ENCODE measurements at regions not wholly inside any gene's neighbourhood (a gene's known extent, or its start where the extent isn't known, plus 50 kb on each side); places are given as distances from the start of the nearest gene placed in this dataset.

GRCh38 chr5:4197151-4197550 is 601.5 kb downstream of the IRX1 start:
- H3K36me3 ChIP-seq = no peaks in the 10 kb centered on the region
- no peaks in the 10 kb centered on the region for H3K4me1 ChIP-seq (replicated peaks)
- no peak overlapping the region for H3K27ac ChIP-seq
- DNase-seq (ENCODE audit: low spot score) = no peak
- no peaks in the 10 kb centered on the region for H3K9me3 ChIP-seq
- 50% methylated on average over 5 of the region's 5 CpGs for WGBS
- TF ChIP-seq CTCF (IDR thresholded peaks at IDR 0.05) = no peak
- no peak for TF ChIP-seq POLR2A (IDR thresholded peaks at IDR 0.05)
- no peak overlapping the region for H3K4me3 ChIP-seq
- no peaks in the 10 kb centered on the region for H3K27me3 ChIP-seq (replicated peaks; ENCODE audit: insufficient read depth)
- intact Hi-C loops (cut with DNase I) = no loop called here

DNA sequence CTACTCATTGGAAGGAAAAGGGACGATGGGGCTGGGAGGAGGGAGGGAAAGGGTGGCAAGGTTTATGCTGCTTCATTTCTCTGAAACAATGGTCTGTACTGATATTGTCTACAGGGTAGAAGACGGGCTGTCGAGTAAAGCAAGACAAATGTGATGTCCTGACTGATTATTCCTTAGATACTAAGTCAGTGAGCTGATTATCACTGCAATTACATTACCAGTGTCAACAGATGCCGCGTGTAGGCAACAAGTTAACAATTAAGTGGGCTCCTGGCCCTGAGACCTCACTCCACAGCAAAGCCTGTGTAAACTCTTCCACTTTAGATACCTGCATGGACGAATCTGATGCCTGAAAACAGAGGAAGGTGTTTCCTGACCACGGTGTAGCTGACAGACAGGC is 602.8 kb downstream of the IRX1 start:
- Histone ChIP-seq H3K36me3 (no peaks in the 10 kb centered on the region), H3K27ac (no peak overlapping the region), H3K4me3 (no peak overlapping the region), H3K4me1 (replicated peaks) (no peaks in the 10 kb centered on the region), H3K27me3 (replicated peaks; ENCODE audit: insufficient read depth) (no peaks in the 10 kb centered on the region), H3K9me3 (no peaks in the 10 kb centered on the region)
- TF ChIP-seq POLR2A (IDR thresholded peaks at IDR 0.05) (no peak), CTCF (IDR thresholded peaks at IDR 0.05) (no peak), POLR2AphosphoS5 (IDR thresholded peaks at IDR 0.05) (no peak)
- intact Hi-C loops (cut with DNase I) = no loop called here
- 55% methylated on average over 7 of the region's 7 CpGs for WGBS
- no peak for DNase-seq (ENCODE audit: low spot score)

DNA sequence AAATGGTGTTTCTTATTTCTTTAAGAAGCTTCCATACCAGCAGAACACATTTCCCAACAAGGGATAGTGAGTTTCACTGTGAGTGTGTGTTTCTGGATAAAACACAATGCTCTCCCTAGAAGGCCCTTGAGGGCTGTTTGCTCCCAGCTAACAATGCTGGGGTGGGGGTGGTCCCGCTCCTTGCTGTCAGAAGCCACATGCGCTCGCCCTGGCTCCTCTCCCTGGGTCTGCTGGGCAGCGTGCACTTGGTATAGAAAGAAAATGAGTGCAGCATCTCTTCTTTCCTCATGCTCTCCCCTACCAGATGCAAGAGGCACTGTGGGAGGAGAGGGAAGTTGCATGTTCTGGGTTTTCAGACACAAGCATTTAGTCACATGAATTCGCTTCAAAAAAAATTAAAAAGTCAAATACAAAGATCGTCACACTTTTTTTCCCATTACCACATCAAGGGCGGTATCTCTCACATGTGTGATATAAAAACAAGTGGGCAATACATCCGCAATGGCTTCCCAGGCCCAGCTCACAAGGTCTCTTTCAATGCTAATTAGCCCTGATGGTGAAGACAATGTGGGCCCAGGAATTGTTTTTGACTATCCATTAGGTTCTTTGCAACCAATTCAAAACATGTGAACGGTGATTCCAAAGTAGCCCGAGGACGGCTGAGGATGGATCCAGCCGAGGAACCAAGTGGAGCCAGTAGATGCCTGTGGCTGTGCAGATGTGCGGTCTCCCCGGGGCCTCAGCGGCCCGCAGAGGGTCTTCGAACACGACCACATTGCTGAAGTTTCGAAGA is 603.6 kb downstream of the IRX1 start:
- WGBS = 86% methylated on average over 19 of the region's 19 CpGs
- intact Hi-C loops (cut with DNase I) = no loop called here
- no peak for DNase-seq (ENCODE audit: low spot score)
- no peaks in the 10 kb centered on the region for H3K27me3 ChIP-seq (replicated peaks; ENCODE audit: insufficient read depth)
- H3K4me1 ChIP-seq (replicated peaks) = no peaks in the 10 kb centered on the region
- no peak overlapping the region for H3K4me3 ChIP-seq
- no peak overlapping the region for H3K27ac ChIP-seq
- TF ChIP-seq POLR2A (IDR thresholded peaks at IDR 0.05) (no peak), POLR2AphosphoS5 (IDR thresholded peaks at IDR 0.05) (no peak), CTCF (IDR thresholded peaks at IDR 0.05) (no peak)
- no peaks in the 10 kb centered on the region for H3K9me3 ChIP-seq
- no peaks in the 10 kb centered on the region for H3K36me3 ChIP-seq

DNA sequence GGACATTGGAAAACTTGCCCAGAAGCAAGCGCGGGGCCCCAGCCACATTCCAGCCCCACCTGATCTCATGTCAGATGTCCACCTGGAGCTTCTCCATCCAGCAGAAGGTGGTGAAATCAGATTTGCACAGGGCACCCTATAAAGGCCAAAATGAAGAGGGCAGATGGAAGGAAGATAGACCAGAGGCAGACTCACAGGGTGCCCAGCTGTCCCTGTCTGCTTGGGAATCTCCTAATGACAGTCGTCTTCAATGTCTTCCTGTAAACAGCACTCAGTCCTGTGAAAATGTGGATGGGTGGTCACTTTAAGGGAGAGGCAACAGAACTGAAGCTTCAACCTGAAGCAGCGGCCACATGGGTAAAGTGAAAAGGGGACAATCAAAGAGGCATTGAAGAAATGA is 607.5 kb downstream of the IRX1 start:
- 95% methylated on average over 4 of the region's 4 CpGs for WGBS
- intact Hi-C loops (cut with DNase I) = loop anchor here (10.0 kb wide), 1 partner anchor 178 kb away; no protein-coding TSS in a partner anchor
- TF ChIP-seq POLR2AphosphoS5 (IDR thresholded peaks at IDR 0.05) = no peak
- TF ChIP-seq CTCF (IDR thresholded peaks at IDR 0.05) = no peak
- TF ChIP-seq POLR2A (IDR thresholded peaks at IDR 0.05) = no peak

More for the DNA sequence above, 607.5 kb downstream of the IRX1 start:
- Histone ChIP-seq H3K9me3 (no peaks in the 10 kb centered on the region), H3K36me3 (no peaks in the 10 kb centered on the region), H3K27ac (no peak overlapping the region), H3K4me3 (no peak overlapping the region), H3K4me1 (replicated peaks) (no peaks in the 10 kb centered on the region), H3K27me3 (replicated peaks; ENCODE audit: insufficient read depth) (no peaks in the 10 kb centered on the region)
- no peak for DNase-seq (ENCODE audit: low spot score)

Measured in prostate gland (tissue), 2 donors.